ENCODE measurements at regions not wholly inside any gene's neighbourhood (a gene's known extent, or its start where the extent isn't known, plus 50 kb on each side); places are given as distances from the start of the nearest gene placed in this dataset.

- H3K27ac ChIP-seq (replicated peaks), result no peak overlapping the region
- no peak for DNase-seq (ENCODE audit: low read depth in 1 of 2, low spot score in 1 of 2)
- no peak for TF ChIP-seq SPI1 (IDR thresholded peaks at IDR 0.05; ENCODE audit: borderline replicate concordance, low read depth)
- TF ChIP-seq GABPA (IDR thresholded peaks at IDR 0.05; ENCODE audit: low read depth), result no peak
- no peak for TF ChIP-seq REST (IDR thresholded peaks at IDR 0.05; ENCODE audit: insufficient replicate concordance, low read depth)
- no peak for TF ChIP-seq CTCF (IDR thresholded peaks at IDR 0.05; ENCODE audit: insufficient read depth, low read length)
- no peak for TF ChIP-seq POLR2AphosphoS5 (IDR thresholded peaks at IDR 0.05; ENCODE audit: low read depth)
- H3K4me3 ChIP-seq (replicated peaks; ENCODE audit: insufficient read depth, low read length), result no peak overlapping the region
- H3K27me3 ChIP-seq (ENCODE audit: insufficient read depth, poor library complexity, severe bottlenecking), result no peaks in the 10 kb centered on the region
Observed at GRCh38 chr10:118818621-118819221, 64.0 kb upstream of the CACUL1 start.

- Histone ChIP-seq H3K27ac (replicated peaks) (no peak overlapping the region), H3K27me3 (ENCODE audit: insufficient read depth, poor library complexity, severe bottlenecking) (no peaks in the 10 kb centered on the region), H3K4me3 (replicated peaks; ENCODE audit: insufficient read depth, low read length) (no peak overlapping the region)
- DNase-seq (ENCODE audit: low read depth in 1 of 2, low spot score in 1 of 2), result no peak
- TF ChIP-seq SPI1 (IDR thresholded peaks at IDR 0.05; ENCODE audit: borderline replicate concordance, low read depth) (no peak), REST (IDR thresholded peaks at IDR 0.05; ENCODE audit: insufficient replicate concordance, low read depth) (no peak), POLR2AphosphoS5 (IDR thresholded peaks at IDR 0.05; ENCODE audit: low read depth) (no peak), CTCF (IDR thresholded peaks at IDR 0.05; ENCODE audit: insufficient read depth, low read length) (no peak), GABPA (IDR thresholded peaks at IDR 0.05; ENCODE audit: low read depth) (no peak)
Observed at GRCh38 chr10:118820326-118821116, 65.8 kb upstream of the CACUL1 start.

DNA sequence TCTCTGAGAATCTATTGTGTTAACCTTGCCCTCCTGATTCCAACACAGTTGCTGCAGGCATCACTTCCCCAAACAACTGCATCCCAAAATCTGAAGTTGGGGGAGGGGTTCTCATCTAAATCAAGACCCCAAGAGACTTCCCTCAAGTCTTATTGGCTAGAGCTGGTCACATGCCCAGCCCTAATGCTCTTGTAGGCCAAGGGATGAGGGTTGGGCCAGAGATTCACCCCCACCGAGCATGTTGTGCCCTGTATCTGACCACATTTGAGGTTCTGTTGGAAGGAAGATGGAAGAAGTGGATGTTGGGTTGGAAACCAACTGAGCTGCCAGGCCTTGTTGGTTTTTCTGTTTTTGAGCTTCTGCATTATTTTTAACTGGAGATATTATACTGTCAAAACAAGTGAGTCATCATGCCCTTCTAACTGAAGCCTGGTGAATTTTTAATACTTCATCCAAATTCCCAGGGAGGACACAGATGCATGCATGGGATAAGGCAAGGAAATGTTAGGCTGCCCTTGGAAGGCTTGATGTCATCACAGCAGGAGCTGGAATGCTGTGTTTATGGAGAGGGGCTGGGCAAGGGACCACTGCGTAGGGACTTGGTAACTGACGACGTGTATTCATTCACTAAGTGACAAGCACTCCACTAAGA lies 68.6 kb upstream of the CACUL1 start:
- no peaks in the 10 kb centered on the region for H3K27me3 ChIP-seq (ENCODE audit: insufficient read depth, poor library complexity, severe bottlenecking)
- H3K4me3 ChIP-seq (replicated peaks; ENCODE audit: insufficient read depth, low read length), result no peak overlapping the region
- no peak overlapping the region for H3K27ac ChIP-seq (replicated peaks)
- TF ChIP-seq GABPA (IDR thresholded peaks at IDR 0.05; ENCODE audit: low read depth) (no peak), SPI1 (IDR thresholded peaks at IDR 0.05; ENCODE audit: borderline replicate concordance, low read depth) (no peak), CTCF (IDR thresholded peaks at IDR 0.05; ENCODE audit: insufficient read depth, low read length) (no peak), REST (IDR thresholded peaks at IDR 0.05; ENCODE audit: insufficient replicate concordance, low read depth) (no peak), POLR2AphosphoS5 (IDR thresholded peaks at IDR 0.05; ENCODE audit: low read depth) (no peak)
- no peak for DNase-seq (ENCODE audit: low read depth in 1 of 2, low spot score in 1 of 2)
